WERI-Rb-1 (cell line): ENCODE measurements at regions not wholly inside any gene's neighbourhood (a gene's known extent, or its start where the extent isn't known, plus 50 kb on each side); places are given as distances from the start of the nearest gene placed in this dataset.

Experiments used
- DNase-seq: peaks from one replicate; pipeline ENCODE4 v3.0.0-alpha.2; 2020
- H3K27ac ChIP-seq: fragments of 250-450 bp; sonication (Bioruptor Pico); 2 replicates; pipeline ENCODE4 v1.5.1; 2020; ENCODE audit warnings: mild to moderate bottlenecking, moderate library complexity
- H3K27me3 ChIP-seq: fragments of 250-450 bp; sonication (Bioruptor Pico); 2 replicates; pipeline ENCODE4 v1.5.1; 2021; ENCODE audit warnings: mild to moderate bottlenecking, low read depth, moderate library complexity; ENCODE audit not compliant: insufficient read depth, severe bottlenecking
- H3K36me3 ChIP-seq: fragments of 250-450 bp; sonication (Bioruptor Pico); 2 replicates; pipeline ENCODE4 v1.5.1; 2020; ENCODE audit warnings: mild to moderate bottlenecking, moderate library complexity
- H3K4me3 ChIP-seq: 2 replicates; pipeline ENCODE4 v1.5.1; 2011; ENCODE audit warnings: low read depth, mild to moderate bottlenecking, control low read depth, low read length
- H3K9me3 ChIP-seq: fragments of 250-450 bp; sonication (Bioruptor Pico); 2 replicates; pipeline ENCODE4 v1.5.1; 2021; ENCODE audit warnings: mild to moderate bottlenecking, moderate library complexity; ENCODE audit not compliant: severe bottlenecking
- TF ChIP-seq, protein P1 (sequence below): IDR thresholded peaks from 2 replicates; pipeline ENCODE4 v1.5.1; 2011; ENCODE audit warnings: low read depth, mild to moderate bottlenecking, control low read depth, inconsistent platforms, low read length

- no peak overlapping the region for H3K4me3 ChIP-seq
- DNase-seq = no peak
- TF ChIP-seq, protein P1, sequence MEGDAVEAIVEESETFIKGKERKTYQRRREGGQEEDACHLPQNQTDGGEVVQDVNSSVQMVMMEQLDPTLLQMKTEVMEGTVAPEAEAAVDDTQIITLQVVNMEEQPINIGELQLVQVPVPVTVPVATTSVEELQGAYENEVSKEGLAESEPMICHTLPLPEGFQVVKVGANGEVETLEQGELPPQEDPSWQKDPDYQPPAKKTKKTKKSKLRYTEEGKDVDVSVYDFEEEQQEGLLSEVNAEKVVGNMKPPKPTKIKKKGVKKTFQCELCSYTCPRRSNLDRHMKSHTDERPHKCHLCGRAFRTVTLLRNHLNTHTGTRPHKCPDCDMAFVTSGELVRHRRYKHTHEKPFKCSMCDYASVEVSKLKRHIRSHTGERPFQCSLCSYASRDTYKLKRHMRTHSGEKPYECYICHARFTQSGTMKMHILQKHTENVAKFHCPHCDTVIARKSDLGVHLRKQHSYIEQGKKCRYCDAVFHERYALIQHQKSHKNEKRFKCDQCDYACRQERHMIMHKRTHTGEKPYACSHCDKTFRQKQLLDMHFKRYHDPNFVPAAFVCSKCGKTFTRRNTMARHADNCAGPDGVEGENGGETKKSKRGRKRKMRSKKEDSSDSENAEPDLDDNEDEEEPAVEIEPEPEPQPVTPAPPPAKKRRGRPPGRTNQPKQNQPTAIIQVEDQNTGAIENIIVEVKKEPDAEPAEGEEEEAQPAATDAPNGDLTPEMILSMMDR = no peak
- no peak overlapping the region for H3K27ac ChIP-seq
- no peaks in the 10 kb centered on the region for H3K36me3 ChIP-seq
- peaks cover 3% of the 10 kb centered on the region for H3K27me3 ChIP-seq
- H3K9me3 ChIP-seq = no peaks in the 10 kb centered on the region
Observed at GRCh38 chr5:114984796-114985195, 184.9 kb downstream of the TRIM36 start.

GRCh38 chr5:114981111-114981510 lies 188.6 kb downstream of the TRIM36 start:
- no peak overlapping the region for H3K27ac ChIP-seq
- H3K36me3 ChIP-seq = no peaks in the 10 kb centered on the region
- no peaks in the 10 kb centered on the region for H3K9me3 ChIP-seq
- TF ChIP-seq, protein P1 = no peak
- DNase-seq = no peak
- H3K4me3 ChIP-seq = no peak overlapping the region
- H3K27me3 ChIP-seq = peaks cover 3% of the 10 kb centered on the region

DNA sequence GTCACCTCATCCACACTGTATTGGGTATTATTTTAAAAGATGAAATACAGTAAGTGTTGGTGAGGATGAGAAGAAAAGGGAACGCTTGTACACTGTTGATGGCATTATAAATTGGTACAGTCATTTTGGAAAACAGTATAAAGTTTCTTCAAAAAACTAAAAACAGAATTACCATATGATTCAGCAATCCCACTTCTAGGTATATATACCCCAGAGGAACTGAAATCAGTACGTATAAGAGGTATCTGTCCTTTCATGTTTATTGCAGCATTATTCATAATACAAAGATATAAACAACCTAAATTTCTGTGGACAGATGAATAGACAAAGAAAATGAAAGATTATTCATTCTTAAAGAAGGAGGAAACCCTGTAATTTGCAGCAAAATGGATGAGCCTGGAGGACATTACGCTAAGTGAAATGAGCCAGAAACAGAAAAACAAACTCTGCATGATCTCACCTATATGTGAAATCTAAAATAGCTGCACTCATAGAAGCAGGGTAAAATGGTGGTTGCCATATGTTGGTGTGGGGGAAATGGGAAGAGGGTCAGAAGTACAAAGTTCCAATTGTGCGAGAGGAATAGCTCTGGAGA lies 191.6 kb downstream of the TRIM36 start:
- Histone ChIP-seq H3K4me3 (no peak overlapping the region), H3K27ac (no peak overlapping the region), H3K36me3 (no peaks in the 10 kb centered on the region), H3K27me3 (peaks cover 3% of the 10 kb centered on the region), H3K9me3 (no peaks in the 10 kb centered on the region)
- TF ChIP-seq, protein P1 = no peak
- DNase-seq = no peak

GRCh38 chr5:114969482-114969881 lies 200.2 kb downstream of the TRIM36 start:
- Histone ChIP-seq H3K4me3 (no peak overlapping the region), H3K9me3 (no peaks in the 10 kb centered on the region), H3K36me3 (no peaks in the 10 kb centered on the region), H3K27ac (no peak overlapping the region), H3K27me3 (peaks cover 10% of the 10 kb centered on the region)
- no peak for DNase-seq
- TF ChIP-seq, protein P1 = no peak

- H3K27ac ChIP-seq = no peak overlapping the region
- H3K4me3 ChIP-seq = no peak overlapping the region
- TF ChIP-seq, protein P1 = no peak
- H3K27me3 ChIP-seq = peaks cover 12% of the 10 kb centered on the region
- H3K36me3 ChIP-seq = no peaks in the 10 kb centered on the region
- DNase-seq = no peak
- no peaks in the 10 kb centered on the region for H3K9me3 ChIP-seq
Observed at GRCh38 chr5:114957384-114957783, 212.3 kb downstream of the TRIM36 start.

GRCh38 chr5:114953565-114953964 lies 216.1 kb downstream of the TRIM36 start:
- DNase-seq = no peak
- Histone ChIP-seq H3K36me3 (no peaks in the 10 kb centered on the region), H3K27me3 (peaks cover 15% of the 10 kb centered on the region), H3K4me3 (no peak overlapping the region), H3K27ac (no peak overlapping the region), H3K9me3 (no peaks in the 10 kb centered on the region)
- TF ChIP-seq, protein P1 = no peak
